ENCODE measurements at regions not wholly inside any gene's neighbourhood (a gene's known extent, or its start where the extent isn't known, plus 50 kb on each side); places are given as distances from the start of the nearest gene placed in this dataset.

- TF ChIP-seq ZNF462 (CRISPR knock-in tag; IDR thresholded peaks at IDR 0.05) (no peak), NANOG (IDR thresholded peaks at IDR 0.05; ENCODE audit: borderline replicate concordance) (no peak), CREB1 (CRISPR knock-in tag; IDR thresholded peaks at IDR 0.05; ENCODE audit: low read depth) (no peak)
These were observed 258.3 kb upstream of the NEGR1 start (continued) for GRCh38 chr1:72540674-72541073.

- Mint-ChIP-seq H3K27me3 (ENCODE audit: insufficient read depth, low read depth, poor library complexity) (no peaks in the 10 kb centered on the region), H3K4me1 (peaks cover 5% of the 10 kb centered on the region; the same call in 1 of the 3 replicates), H3K36me3 (ENCODE audit: low read depth) (no peaks in the 10 kb centered on the region), H3K9me3 (no peaks in the 10 kb centered on the region), H3K4me3 (no peak overlapping the region), H3K27ac (no peak overlapping the region)
- Histone ChIP-seq H3K79me2 (replicated peaks; ENCODE audit: insufficient read depth) (no peaks in the 10 kb centered on the region), H3K9me2 (ENCODE audit: insufficient read depth) (0 out of 2 replicates have a peak, but pooled peaks cover 7% of the 10 kb centered on the region), H2AFZ (no peak overlapping the region), H3K4me2 (no peak overlapping the region), H3F3A (replicated peaks; ENCODE audit: low read depth) (no peaks in the 10 kb centered on the region), H3K27me3 (ENCODE audit: insufficient read depth) (no peaks in the 10 kb centered on the region), H3K27ac (ENCODE audit: low read depth) (no peak overlapping the region), H3K4me3 (no peak overlapping the region), H3K36me3 (ENCODE audit: insufficient read depth) (no peaks in the 10 kb centered on the region), H3K4me1 (ENCODE audit: insufficient read depth) (no peaks in the 10 kb centered on the region), H4K20me1 (replicated peaks; ENCODE audit: insufficient read depth) (no peaks in the 10 kb centered on the region)
- ATAC-seq (no peak), DNase-seq (ENCODE audit: low spot score) (no peak)
- TF ChIP-seq CREB1 (CRISPR knock-in tag; IDR thresholded peaks at IDR 0.05; ENCODE audit: low read depth) (no peak), ZNF462 (CRISPR knock-in tag; IDR thresholded peaks at IDR 0.05) (no peak), EZH2 (IDR thresholded peaks at IDR 0.05; ENCODE audit: low read depth, unreplicated experiment) (no peak), JUNB (IDR thresholded peaks at IDR 0.05; ENCODE audit: unreplicated experiment) (no peak), REST (IDR thresholded peaks at IDR 0.05; ENCODE audit: unreplicated experiment) (no peak)
These were observed 253.1 kb upstream of the NEGR1 start for GRCh38 chr1:72535470-72535869.

Data from GM23338 (cell line).